ENCODE measurements at regions not wholly inside any gene's neighbourhood (a gene's known extent, or its start where the extent isn't known, plus 50 kb on each side); places are given as distances from the start of the nearest gene placed in this dataset.

- intact Hi-C loops (cut with DNase I): no loop called here
Measured at GRCh38 chr16:8096211-8096610, 494.1 kb downstream of the TMEM114 start.

GRCh38 chr16:8094696-8095095 lies 495.6 kb downstream of the TMEM114 start:
- intact Hi-C loops (cut with DNase I): no loop called here
- no peak for DNase-seq
- Histone ChIP-seq H3K27me3 (no peaks in the 10 kb centered on the region), H3K4me1 (no peaks in the 10 kb centered on the region), H3K36me3 (no peaks in the 10 kb centered on the region), H3K27ac (no peak overlapping the region), H3K9me3 (no peaks in the 10 kb centered on the region), H3K4me3 (no peak overlapping the region)
- no peak for ATAC-seq
- no peak for TF ChIP-seq CTCF (IDR thresholded peaks at IDR 0.05)

More at GRCh38 chr16:8096211-8096610, 494.1 kb downstream of the TMEM114 start:
- DNase-seq (no peak), ATAC-seq (no peak)
- Histone ChIP-seq H3K27me3 (no peaks in the 10 kb centered on the region), H3K4me1 (no peaks in the 10 kb centered on the region), H3K36me3 (no peaks in the 10 kb centered on the region), H3K27ac (no peak overlapping the region), H3K4me3 (no peak overlapping the region), H3K9me3 (no peaks in the 10 kb centered on the region)
- no peak for TF ChIP-seq CTCF (IDR thresholded peaks at IDR 0.05)

DNA sequence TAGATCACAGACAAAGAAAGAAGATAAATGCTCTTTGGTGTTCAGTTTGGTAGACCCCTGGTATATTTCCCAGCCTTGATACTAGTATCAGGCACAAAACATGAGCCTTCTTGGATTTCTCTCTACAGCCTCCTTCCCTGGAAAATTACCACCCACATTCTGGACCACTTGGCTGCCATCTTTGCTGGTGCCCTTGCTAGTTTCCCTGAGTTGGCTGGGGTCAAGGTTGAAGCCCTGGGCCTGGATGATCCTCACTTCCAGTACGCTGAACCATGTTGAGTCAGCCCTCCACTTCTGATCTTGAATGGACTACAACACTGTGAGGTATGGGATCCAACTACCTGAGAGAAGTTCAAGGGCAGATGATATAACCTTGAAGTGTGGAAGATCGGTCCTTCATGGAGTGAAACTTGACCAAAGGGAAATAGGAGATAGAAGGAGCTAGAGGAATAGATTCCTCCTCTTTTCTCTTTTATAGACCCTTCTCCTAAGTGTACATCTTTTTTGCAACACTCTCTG lies 501.4 kb downstream of the TMEM114 start:
- DNase-seq (no peak), ATAC-seq (no peak)
- Histone ChIP-seq H3K9me3 (no peaks in the 10 kb centered on the region), H3K27me3 (no peaks in the 10 kb centered on the region), H3K4me3 (no peak overlapping the region), H3K4me1 (no peaks in the 10 kb centered on the region), H3K36me3 (no peaks in the 10 kb centered on the region), H3K27ac (no peak overlapping the region)
- TF ChIP-seq CTCF (IDR thresholded peaks at IDR 0.05): no peak
- intact Hi-C loops (cut with DNase I): no loop called here

GRCh38 chr16:8087597-8088289 lies 502.6 kb downstream of the TMEM114 start:
- intact Hi-C loops (cut with DNase I): no loop called here
- Histone ChIP-seq H3K27me3 (no peaks in the 10 kb centered on the region), H3K27ac (no peak overlapping the region), H3K4me3 (no peak overlapping the region), H3K36me3 (no peaks in the 10 kb centered on the region), H3K9me3 (no peaks in the 10 kb centered on the region), H3K4me1 (no peaks in the 10 kb centered on the region)
- ATAC-seq (no peak), DNase-seq (no peak)
- no peak for TF ChIP-seq CTCF (IDR thresholded peaks at IDR 0.05)

DNA sequence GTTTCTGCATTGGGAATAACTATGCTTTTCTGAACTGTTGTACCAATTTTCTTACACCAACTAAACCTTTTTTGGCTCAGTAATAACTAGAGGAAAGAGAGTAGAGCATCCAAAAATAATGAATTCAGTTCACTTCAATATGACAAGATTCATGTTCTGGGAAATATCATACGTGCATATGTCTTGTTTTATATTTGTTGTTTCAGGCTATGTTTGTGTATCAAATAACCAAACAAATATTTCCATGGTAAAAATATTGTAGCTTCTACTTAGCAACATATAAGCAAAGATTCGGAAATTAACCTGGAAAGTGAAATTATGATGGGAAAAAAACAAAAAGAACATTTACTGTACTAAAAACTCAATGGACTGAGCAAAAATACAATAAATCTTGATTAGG lies 503.2 kb downstream of the TMEM114 start:
- no peak for TF ChIP-seq CTCF (IDR thresholded peaks at IDR 0.05)
- H3K36me3 ChIP-seq: no peaks in the 10 kb centered on the region
- intact Hi-C loops (cut with DNase I): no loop called here
- ATAC-seq: no peak
- no peak for DNase-seq
- H3K27me3 ChIP-seq: no peaks in the 10 kb centered on the region
- H3K27ac ChIP-seq: no peak overlapping the region
- H3K4me3 ChIP-seq: no peak overlapping the region
- no peaks in the 10 kb centered on the region for H3K4me1 ChIP-seq
- H3K9me3 ChIP-seq: no peaks in the 10 kb centered on the region

All from upper lobe of right lung (tissue), 1 donor.